ENCODE measurements at regions not wholly inside any gene's neighbourhood (a gene's known extent, or its start where the extent isn't known, plus 50 kb on each side); places are given as distances from the start of the nearest gene placed in this dataset.

- H3K27me3 ChIP-seq = no peaks in the 10 kb centered on the region
- TF ChIP-seq CTCF (IDR thresholded peaks at IDR 0.05) = no peak
- no peak for TF ChIP-seq POLR2A (IDR thresholded peaks at IDR 0.05)
- H3K36me3 ChIP-seq (replicated peaks in 1 of 2; ENCODE audit: insufficient read depth in 1 of 2, low read depth in 2 of 2) = no peaks in the 10 kb centered on the region
- 74 to 82% methylated on average over 5 to 6 of the region's 6 CpGs for WGBS, 2 donors
- H3K4me1 ChIP-seq = no peaks in the 10 kb centered on the region
- no peaks in the 10 kb centered on the region for H3K9me3 ChIP-seq
- ATAC-seq (no peak), DNase-seq (no peak)
- no peak overlapping the region for H3K27ac ChIP-seq
- intact Hi-C loops (cut with DNase I) = no loop called here
- H3K4me3 ChIP-seq = no peak overlapping the region
Measured at GRCh38 chrX:42943051-42943974, 165.3 kb upstream of the PPP1R2C start.

GRCh38 chrX:42944381-42944998 is 166.5 kb upstream of the PPP1R2C start:
- WGBS, 2 donors = 65 to 76% methylated on average over 3 of the region's 3 CpGs
- TF ChIP-seq POLR2A (IDR thresholded peaks at IDR 0.05) (no peak), CTCF (IDR thresholded peaks at IDR 0.05) (no peak)
- ATAC-seq (no peak), DNase-seq (no peak)
- no peaks in the 10 kb centered on the region for H3K4me1 ChIP-seq
- H3K9me3 ChIP-seq = no peaks in the 10 kb centered on the region
- H3K36me3 ChIP-seq (replicated peaks in 1 of 2; ENCODE audit: insufficient read depth in 1 of 2, low read depth in 2 of 2) = no peaks in the 10 kb centered on the region
- no peak overlapping the region for H3K27ac ChIP-seq
- no peak overlapping the region for H3K4me3 ChIP-seq
- H3K27me3 ChIP-seq = no peaks in the 10 kb centered on the region
- intact Hi-C loops (cut with DNase I) = no loop called here

GRCh38 chrX:42946544-42947194 is 168.7 kb upstream of the PPP1R2C start:
- TF ChIP-seq CTCF (IDR thresholded peaks at IDR 0.05) = no peak
- TF ChIP-seq POLR2A (IDR thresholded peaks at IDR 0.05) = no peak
- ATAC-seq = no peak
- intact Hi-C loops (cut with DNase I) = no loop called here
- no peak for DNase-seq
- H3K9me3 ChIP-seq = no peaks in the 10 kb centered on the region
- H3K27me3 ChIP-seq = no peaks in the 10 kb centered on the region
- H3K27ac ChIP-seq = no peak overlapping the region
- no peak overlapping the region for H3K4me3 ChIP-seq
- H3K36me3 ChIP-seq (replicated peaks in 1 of 2; ENCODE audit: insufficient read depth in 1 of 2, low read depth in 2 of 2) = no peaks in the 10 kb centered on the region
- H3K4me1 ChIP-seq = no peaks in the 10 kb centered on the region
- WGBS, 2 donors = 77 to 78% methylated on average over 6 of the region's 6 CpGs

GRCh38 chrX:42948723-42949657 is 171.0 kb upstream of the PPP1R2C start:
- no peaks in the 10 kb centered on the region for H3K4me1 ChIP-seq
- H3K9me3 ChIP-seq = no peaks in the 10 kb centered on the region
- intact Hi-C loops (cut with DNase I) = no loop called here
- no peaks in the 10 kb centered on the region for H3K36me3 ChIP-seq (replicated peaks in 1 of 2; ENCODE audit: insufficient read depth in 1 of 2, low read depth in 2 of 2)
- no peak for ATAC-seq
- TF ChIP-seq POLR2A (IDR thresholded peaks at IDR 0.05) (no peak), CTCF (IDR thresholded peaks at IDR 0.05) (no peak)
- H3K4me3 ChIP-seq = no peak overlapping the region
- H3K27me3 ChIP-seq = no peaks in the 10 kb centered on the region
- no peak overlapping the region for H3K27ac ChIP-seq
- no peak for DNase-seq
- 63 to 66% methylated on average over 9 of the region's 9 CpGs for WGBS, 2 donors
